Activated T-helper 1 cell treated with anti-CD3 and anti-CD28 coated beads, Interleukin-12 subunit alpha, Interleukin-12 subunit beta, Interleukin-2, Interleukin-4 antibody, amounts not matched to agents 30 ng/mL and 10 ng/mL and 1 ng/mL, durations not matched to agents 14 hours and 24 hours and 36 hours (primary cell): ENCODE measurements at regions not wholly inside any gene's neighbourhood (a gene's known extent, or its start where the extent isn't known, plus 50 kb on each side); places are given as distances from the start of the nearest gene placed in this dataset.

ENCODE experiments used
- DNase-seq: peaks from one replicate; pipeline ENCODE4 v3.0.0; 2021; ENCODE audit warnings: low spot score
- H3K27ac Mint-ChIP-seq: one replicate; pipeline ENCODE4 v1.8.0; 2021; ENCODE audit warnings: mild to moderate bottlenecking, mixed read lengths
- H3K27me3 Mint-ChIP-seq: one replicate; pipeline ENCODE4 v1.8.0; 2022; ENCODE audit warnings: mild to moderate bottlenecking, moderate library complexity, mixed read lengths; ENCODE audit not compliant: insufficient read depth
- H3K36me3 Mint-ChIP-seq: one replicate; pipeline ENCODE4 v1.8.0; 2021; ENCODE audit warnings: low read depth, mixed read lengths
- H3K4me1 Mint-ChIP-seq: one replicate; pipeline ENCODE4 v1.8.0; 2021; ENCODE audit warnings: low read depth, mixed read lengths
- H3K4me3 Mint-ChIP-seq: one replicate; pipeline ENCODE4 v1.8.0; 2021; ENCODE audit warnings: mild to moderate bottlenecking, moderate library complexity, mixed read lengths
- H3K9me3 Mint-ChIP-seq: one replicate; pipeline ENCODE4 v1.8.0; 2021; ENCODE audit warnings: mixed read lengths
- intact Hi-C: fragments of 100-400 bp; cut with micrococcal nuclease; formaldehyde crosslinking; loops from one replicate; pipeline ENCODE4 v1.15.1; 2024

DNA sequence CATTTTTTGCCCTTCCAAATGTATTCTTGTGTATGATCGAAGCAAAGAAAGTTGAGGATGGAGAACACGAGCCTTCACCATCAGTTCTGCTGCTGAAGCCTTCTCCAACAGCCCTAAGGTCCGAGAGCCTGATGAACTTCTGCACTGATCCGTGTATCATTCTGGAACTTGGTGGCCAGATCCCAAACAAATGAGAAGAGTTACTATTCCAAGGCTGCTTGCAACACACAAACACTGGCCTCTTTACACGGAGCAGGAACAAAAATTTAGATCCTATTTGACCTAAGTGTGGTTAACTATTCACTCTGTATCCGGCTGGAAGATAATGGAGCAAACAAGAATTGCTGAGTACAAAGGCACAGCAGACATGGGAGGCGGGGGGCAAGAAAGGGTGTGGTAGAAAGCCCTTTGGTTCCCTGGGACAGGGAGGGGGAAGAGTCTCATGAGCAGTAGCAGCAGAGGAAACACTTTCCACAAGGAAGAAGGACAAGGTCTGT lies 282.9 kb downstream of the SOX9 start:
- Mint-ChIP-seq H3K27ac (no peak overlapping the region), H3K4me1 (no peaks in the 10 kb centered on the region), H3K27me3 (no peaks in the 10 kb centered on the region), H3K4me3 (no peak overlapping the region), H3K9me3 (no peaks in the 10 kb centered on the region), H3K36me3 (no peaks in the 10 kb centered on the region)
- intact Hi-C loops = no loop called here
- DNase-seq = no peak

DNA sequence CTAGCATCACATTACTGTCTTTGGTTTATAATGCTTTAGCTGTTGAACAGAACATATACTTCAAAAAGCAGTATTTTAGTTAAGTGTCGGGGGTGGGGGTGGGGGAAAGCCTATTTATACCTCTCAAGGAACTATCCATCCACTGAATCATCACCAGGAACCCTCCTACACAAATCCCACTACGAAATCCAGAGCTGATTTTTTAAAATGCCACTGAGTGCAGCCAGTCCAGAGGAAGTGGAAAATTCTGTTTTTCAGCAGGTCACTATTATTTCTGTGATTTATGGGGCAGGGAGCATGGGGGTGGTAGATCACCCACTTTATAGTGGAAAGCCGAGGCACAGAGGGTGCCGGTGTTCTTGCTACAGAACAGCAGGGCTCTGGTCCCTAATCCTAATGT lies 284.1 kb downstream of the SOX9 start:
- H3K27me3 Mint-ChIP-seq = no peaks in the 10 kb centered on the region
- no peaks in the 10 kb centered on the region for H3K4me1 Mint-ChIP-seq
- DNase-seq = no peak
- H3K9me3 Mint-ChIP-seq = no peaks in the 10 kb centered on the region
- no peak overlapping the region for H3K4me3 Mint-ChIP-seq
- H3K27ac Mint-ChIP-seq = no peak overlapping the region
- intact Hi-C loops = no loop called here
- no peaks in the 10 kb centered on the region for H3K36me3 Mint-ChIP-seq

DNA sequence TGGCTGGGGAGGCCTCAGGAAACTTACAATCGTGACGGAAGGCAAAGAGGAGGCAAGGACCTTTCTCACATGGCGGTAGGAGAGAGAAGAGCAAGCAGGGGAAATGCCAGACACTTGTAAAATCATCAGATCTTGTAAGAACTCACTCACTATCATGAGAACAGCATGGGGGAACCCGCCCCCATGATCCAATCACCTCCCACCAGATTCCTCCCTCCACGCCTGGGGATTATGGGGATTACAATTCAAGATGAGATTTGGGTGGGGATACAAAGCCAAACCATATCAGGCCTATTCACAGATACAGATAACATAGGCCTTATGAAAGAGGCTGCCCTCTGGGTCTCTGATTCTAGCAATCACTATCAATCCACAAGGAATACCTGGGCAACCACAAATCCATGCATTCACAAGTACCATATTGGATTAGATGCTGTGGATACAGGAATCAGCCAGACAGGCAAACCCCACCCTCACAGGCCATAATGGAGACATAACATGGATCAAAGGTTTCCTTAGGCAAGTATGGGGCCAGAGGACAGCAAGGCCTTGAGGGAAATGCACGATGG lies 284.9 kb downstream of the SOX9 start:
- H3K36me3 Mint-ChIP-seq = no peaks in the 10 kb centered on the region
- H3K27me3 Mint-ChIP-seq = no peaks in the 10 kb centered on the region
- no peak for DNase-seq
- intact Hi-C loops = no loop called here
- H3K9me3 Mint-ChIP-seq = no peaks in the 10 kb centered on the region
- H3K4me1 Mint-ChIP-seq = no peaks in the 10 kb centered on the region
- no peak overlapping the region for H3K27ac Mint-ChIP-seq
- H3K4me3 Mint-ChIP-seq = no peak overlapping the region

DNA sequence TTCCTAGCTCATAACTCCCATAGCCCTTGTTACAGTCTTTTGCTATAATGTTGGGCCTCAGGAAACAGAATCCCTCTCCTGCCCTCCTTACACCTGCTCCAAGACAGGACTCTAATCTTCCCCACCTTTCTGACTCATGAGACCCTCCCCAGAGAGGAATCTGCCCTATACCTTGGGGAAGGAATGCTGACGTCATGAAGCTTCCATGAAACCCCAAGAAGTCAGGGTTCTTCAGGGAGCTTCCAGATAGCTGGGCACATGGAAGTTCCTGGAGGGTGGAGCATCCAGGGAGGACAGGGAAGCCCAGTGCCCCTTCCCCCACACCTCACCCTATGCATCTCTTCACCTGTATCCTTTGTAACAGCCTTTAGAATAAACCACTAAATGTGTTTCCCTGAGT lies 285.7 kb downstream of the SOX9 start:
- Mint-ChIP-seq H3K27ac (no peak overlapping the region), H3K27me3 (no peaks in the 10 kb centered on the region), H3K36me3 (no peaks in the 10 kb centered on the region), H3K4me1 (no peaks in the 10 kb centered on the region), H3K4me3 (no peak overlapping the region), H3K9me3 (no peaks in the 10 kb centered on the region)
- no peak for DNase-seq
- intact Hi-C loops = no loop called here

DNA sequence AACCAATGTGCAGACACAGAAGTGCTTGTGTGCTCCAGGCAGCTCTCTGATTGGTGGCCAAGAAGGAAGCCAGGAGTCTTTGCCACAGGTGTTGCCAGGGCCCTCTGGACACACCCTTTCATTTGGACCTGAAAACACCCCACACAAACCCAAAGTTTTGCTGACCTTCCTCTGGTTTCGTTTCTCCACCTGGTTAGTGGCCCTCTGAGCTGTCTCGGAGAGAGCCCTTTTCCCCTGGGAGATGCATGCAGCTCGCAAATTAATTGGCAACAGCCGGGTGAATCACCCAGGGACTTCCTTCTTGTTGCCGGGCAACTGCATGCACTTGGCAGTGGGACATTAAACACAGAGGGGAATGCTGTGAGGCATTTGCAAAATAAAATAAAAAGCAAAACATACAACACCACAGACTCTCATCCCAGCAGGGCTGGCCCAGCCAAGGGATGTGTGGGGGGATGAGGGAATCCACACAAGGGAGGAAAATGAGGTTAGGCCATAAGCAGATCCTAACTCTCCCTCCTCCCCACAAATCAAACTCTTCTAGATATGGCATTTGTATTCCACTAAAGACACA lies 286.6 kb downstream of the SOX9 start:
- Mint-ChIP-seq H3K4me3 (no peak overlapping the region), H3K27me3 (no peaks in the 10 kb centered on the region), H3K9me3 (no peaks in the 10 kb centered on the region), H3K4me1 (no peaks in the 10 kb centered on the region), H3K27ac (no peak overlapping the region), H3K36me3 (no peaks in the 10 kb centered on the region)
- no peak for DNase-seq
- intact Hi-C loops = no loop called here

DNA sequence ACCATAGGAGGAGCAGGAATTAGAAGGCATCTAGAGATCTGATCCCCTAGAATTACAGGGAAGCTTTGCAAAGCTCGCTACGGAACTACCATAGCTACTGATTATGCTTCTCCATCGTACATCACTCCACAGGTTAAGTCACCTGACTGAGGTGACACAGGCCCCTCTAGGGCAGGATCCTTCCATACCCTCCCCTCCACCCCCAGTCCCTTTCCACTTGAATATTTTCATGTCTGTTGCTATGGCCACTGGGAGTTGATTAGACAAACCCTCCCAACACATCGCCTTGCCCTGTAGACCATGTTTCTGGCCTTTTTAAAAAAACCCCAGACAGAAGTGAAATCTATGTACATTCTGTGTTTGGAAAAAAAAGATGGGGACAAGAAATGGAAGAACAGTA lies 287.1 kb downstream of the SOX9 start:
- no peaks in the 10 kb centered on the region for H3K36me3 Mint-ChIP-seq
- H3K27me3 Mint-ChIP-seq = no peaks in the 10 kb centered on the region
- H3K27ac Mint-ChIP-seq = no peak overlapping the region
- peaks cover 2% of the 10 kb centered on the region for H3K9me3 Mint-ChIP-seq
- intact Hi-C loops = no loop called here
- H3K4me1 Mint-ChIP-seq = no peaks in the 10 kb centered on the region
- no peak overlapping the region for H3K4me3 Mint-ChIP-seq
- DNase-seq = no peak

DNA sequence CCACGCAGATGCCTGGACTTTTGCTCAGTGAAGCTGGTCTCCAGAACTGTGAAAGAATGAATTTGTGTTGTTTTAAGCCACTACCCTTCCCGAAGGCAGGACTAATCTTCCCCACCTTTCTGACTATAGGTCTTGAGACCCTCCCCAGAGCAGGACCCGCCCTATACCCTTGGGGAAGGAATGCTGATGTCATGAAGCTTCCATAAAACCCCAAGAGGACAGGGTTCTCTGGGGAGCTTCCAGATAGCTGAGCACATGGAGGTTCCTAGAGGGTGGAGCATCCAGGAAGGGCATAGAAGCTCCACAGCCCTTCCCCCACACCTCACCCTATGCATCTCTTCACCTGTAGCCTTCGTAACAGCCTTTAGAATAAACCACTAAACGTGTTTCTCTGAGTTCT lies 287.8 kb downstream of the SOX9 start:
- Mint-ChIP-seq H3K27me3 (no peaks in the 10 kb centered on the region), H3K27ac (no peak overlapping the region), H3K4me1 (no peaks in the 10 kb centered on the region), H3K9me3 (peaks cover 3% of the 10 kb centered on the region), H3K36me3 (no peaks in the 10 kb centered on the region), H3K4me3 (no peak overlapping the region)
- intact Hi-C loops = no loop called here
- no peak for DNase-seq

DNA sequence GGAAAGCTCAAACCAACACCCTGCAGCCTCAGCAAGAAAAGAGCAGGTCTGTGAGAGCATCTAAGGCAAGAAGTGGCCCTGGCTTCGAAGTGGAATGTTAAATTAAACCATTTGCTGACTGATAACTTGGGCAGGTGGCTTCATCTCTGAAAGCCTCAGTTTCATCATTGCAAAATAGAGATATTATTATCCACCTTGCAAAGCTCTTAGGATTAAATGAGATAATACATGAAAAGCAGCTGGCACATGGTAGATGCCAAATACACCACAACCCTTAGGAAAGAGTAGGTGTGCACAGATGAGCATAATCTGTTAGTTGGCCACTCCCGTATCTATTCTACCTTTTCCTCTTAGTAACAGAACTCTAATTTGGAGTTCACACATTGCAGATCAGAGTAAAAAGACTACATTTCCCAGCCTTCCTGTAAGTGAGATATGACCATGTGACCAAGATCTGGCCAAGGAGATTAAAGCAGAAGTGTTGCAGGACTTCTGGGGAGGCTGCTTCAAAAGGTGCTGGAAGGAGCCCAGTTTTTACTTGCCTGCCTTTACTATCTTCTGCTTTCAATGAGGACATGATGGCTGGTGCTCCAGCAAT lies 288.7 kb downstream of the SOX9 start:
- no peak for DNase-seq
- H3K4me3 Mint-ChIP-seq = no peak overlapping the region
- H3K9me3 Mint-ChIP-seq = peaks cover 3% of the 10 kb centered on the region
- H3K36me3 Mint-ChIP-seq = no peaks in the 10 kb centered on the region
- H3K27ac Mint-ChIP-seq = no peak overlapping the region
- no peaks in the 10 kb centered on the region for H3K27me3 Mint-ChIP-seq
- intact Hi-C loops = no loop called here
- no peaks in the 10 kb centered on the region for H3K4me1 Mint-ChIP-seq

DNA sequence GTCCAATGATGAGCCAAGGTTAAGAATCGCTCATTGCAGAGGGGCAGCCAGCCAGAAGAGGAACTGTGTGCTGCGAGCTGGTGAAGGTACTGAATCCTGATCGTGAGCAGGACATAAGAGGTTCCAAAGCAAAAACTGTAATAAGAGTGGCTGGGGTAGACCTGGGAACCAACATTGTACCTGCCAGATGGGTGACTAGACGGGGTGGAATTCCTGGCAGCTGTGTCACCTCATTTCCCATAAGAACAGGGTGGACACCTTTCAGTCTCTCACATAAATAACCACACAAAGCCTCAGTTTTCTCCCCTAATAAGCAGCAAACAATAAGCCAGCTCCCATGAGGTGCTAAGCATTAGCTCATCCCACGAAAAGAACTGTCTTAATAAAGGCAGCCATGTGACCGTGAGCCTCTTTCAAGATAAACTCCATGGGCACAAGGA lies 290.3 kb downstream of the SOX9 start:
- H3K36me3 Mint-ChIP-seq = no peaks in the 10 kb centered on the region
- intact Hi-C loops = no loop called here
- no peak overlapping the region for H3K4me3 Mint-ChIP-seq
- no peak for DNase-seq
- no peaks in the 10 kb centered on the region for H3K4me1 Mint-ChIP-seq
- H3K27ac Mint-ChIP-seq = no peak overlapping the region
- H3K9me3 Mint-ChIP-seq = peaks cover 3% of the 10 kb centered on the region
- no peaks in the 10 kb centered on the region for H3K27me3 Mint-ChIP-seq

DNA sequence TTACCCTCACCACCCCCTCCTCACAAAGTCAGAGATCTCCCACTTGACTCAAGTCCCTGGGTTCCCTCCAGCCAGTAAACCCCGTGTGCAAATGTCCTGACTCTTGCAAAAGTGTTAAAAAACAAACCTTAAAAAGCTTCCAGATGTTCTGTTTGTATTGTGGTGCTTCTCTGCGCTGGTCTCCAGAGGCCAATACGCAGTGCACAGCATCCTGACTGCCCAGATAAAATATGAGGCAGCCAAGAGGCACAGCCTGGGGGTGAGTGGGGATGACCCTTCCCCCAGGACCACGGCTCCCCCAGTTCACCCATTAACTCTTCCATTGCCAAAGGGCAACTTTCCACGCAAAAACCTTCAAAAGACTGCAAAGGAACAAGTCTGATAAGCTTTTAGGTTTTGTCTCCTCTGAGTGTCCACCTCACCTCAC lies 291.8 kb downstream of the SOX9 start:
- no peak for DNase-seq
- no peaks in the 10 kb centered on the region for H3K36me3 Mint-ChIP-seq
- peaks cover 9% of the 10 kb centered on the region for H3K9me3 Mint-ChIP-seq
- H3K4me3 Mint-ChIP-seq = no peak overlapping the region
- no peaks in the 10 kb centered on the region for H3K27me3 Mint-ChIP-seq
- intact Hi-C loops = no loop called here
- H3K4me1 Mint-ChIP-seq = no peaks in the 10 kb centered on the region
- H3K27ac Mint-ChIP-seq = no peak overlapping the region

DNA sequence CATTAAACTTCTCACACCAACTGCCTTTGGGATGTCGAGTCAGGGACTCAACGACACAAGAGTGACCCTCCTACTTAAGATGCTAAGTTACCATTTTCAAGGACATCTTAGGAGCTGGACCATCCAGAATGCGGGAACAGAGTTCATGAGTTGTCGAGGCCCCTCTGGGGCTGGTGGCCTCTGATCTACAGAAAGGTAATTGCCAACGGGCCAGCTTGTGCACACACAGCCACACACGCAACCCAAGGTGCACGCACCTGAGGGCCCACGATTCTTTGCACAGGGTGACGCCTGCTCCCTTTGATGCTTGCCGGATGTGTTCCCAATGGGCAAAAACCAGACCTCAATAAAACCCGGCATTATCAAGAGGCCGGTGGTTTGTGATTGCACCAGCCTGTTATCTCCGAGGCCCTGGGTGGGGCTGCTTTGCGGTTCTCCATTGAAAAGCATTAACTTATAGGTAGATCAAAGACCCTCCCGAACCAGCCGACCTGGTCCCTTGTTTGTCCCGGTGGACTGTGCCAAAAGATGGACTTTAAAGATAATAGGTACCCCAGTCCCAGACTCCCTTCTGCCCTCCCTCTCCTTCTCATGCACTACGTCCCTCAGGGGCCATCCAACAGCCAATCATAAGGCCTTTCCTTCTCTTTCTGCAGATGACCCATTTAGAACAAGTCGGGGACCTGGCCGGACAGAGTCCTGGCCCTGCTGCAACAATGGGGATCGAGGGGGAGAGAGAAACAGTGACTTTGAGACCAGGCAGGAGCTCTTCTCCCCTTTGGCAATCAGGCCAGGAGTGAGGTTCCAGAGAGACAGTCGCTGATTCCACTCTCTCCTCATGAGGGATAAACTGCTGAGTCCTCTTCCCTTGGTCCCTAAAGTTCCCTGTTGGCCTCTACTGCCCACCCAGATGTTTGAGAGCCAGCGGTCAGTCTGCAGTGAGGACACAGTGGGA lies 292.5 kb downstream of the SOX9 start:
- no peak overlapping the region for H3K27ac Mint-ChIP-seq
- intact Hi-C loops = no loop called here
- H3K4me1 Mint-ChIP-seq = no peaks in the 10 kb centered on the region
- DNase-seq = no peak
- no peaks in the 10 kb centered on the region for H3K27me3 Mint-ChIP-seq
- H3K4me3 Mint-ChIP-seq = no peak overlapping the region
- H3K36me3 Mint-ChIP-seq = no peaks in the 10 kb centered on the region
- peaks cover 13% of the 10 kb centered on the region for H3K9me3 Mint-ChIP-seq

DNA sequence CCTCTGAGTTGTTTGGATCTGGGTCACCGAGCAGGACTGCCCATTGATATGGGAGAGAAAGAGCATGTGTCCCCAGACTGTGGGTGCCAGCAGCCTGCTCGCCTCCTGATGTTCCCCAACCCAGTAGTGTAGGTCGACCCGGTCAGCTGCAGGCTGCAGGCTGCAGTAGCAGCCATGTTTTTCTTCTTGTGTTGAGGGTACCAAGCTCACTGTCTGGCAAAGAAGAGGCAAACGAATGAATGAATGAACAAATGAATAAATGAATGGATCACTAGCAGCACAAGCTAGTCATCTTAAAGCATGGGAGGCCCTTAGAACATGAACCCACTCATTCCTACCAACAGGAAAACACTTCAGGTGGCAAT lies 293.2 kb downstream of the SOX9 start:
- intact Hi-C loops = no loop called here
- Mint-ChIP-seq H3K27ac (no peak overlapping the region), H3K4me3 (no peak overlapping the region), H3K27me3 (no peaks in the 10 kb centered on the region), H3K4me1 (no peaks in the 10 kb centered on the region), H3K36me3 (peaks cover 3% of the 10 kb centered on the region), H3K9me3 (peaks cover 20% of the 10 kb centered on the region)
- no peak for DNase-seq
